Keratinocyte (primary cell): ENCODE measurements at regions not wholly inside any gene's neighbourhood (a gene's known extent, or its start where the extent isn't known, plus 50 kb on each side); places are given as distances from the start of the nearest gene placed in this dataset.

ENCODE experiments used
- EZH2 ChIP-seq: IDR thresholded peaks from one replicate; pipeline ENCODE4 v1.6.1; 2012; ENCODE audit warnings: inconsistent platforms, mild to moderate bottlenecking, low read length, moderate library complexity
- TF ChIP-seq, protein P1 (sequence below), 3 experiments: IDR thresholded peaks in 1 of 3; conservative IDR thresholded peaks in 1 of 3; optimal IDR thresholded peaks in 1 of 3; 2 replicates in 2 of 3; 3 replicates in 1 of 3; pipeline versions ENCODE3 to v1.5.1; 2011; ENCODE audit warnings: low read length in 3 of 3, mild to moderate bottlenecking in 3 of 3, moderate library complexity in 2 of 3, control low read depth in 1 of 3, inconsistent platforms in 1 of 3; ENCODE audit not compliant: insufficient read depth in 2 of 3; ENCODE audit errors: extremely low read depth in 1 of 3

DNA sequence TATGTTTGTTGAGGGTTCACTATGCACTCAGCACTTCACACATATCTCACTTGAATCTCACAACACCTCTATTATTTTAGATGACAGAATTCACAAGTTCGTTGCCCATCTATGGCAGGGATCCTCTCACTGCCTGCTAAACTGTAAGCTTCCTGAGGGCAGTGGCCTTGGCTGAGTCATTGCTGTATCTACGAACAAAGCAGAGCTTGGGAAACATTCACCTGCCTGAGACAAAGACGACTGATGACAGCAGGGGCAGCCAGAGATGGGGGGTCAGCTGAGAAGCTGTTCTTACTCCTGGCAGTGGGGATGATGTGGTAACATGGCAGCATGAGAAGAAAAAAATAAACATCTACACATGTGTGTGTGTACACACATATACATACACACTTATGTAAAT lies 125.5 kb upstream of the NMNAT3 start:
- TF ChIP-seq, protein P1, sequence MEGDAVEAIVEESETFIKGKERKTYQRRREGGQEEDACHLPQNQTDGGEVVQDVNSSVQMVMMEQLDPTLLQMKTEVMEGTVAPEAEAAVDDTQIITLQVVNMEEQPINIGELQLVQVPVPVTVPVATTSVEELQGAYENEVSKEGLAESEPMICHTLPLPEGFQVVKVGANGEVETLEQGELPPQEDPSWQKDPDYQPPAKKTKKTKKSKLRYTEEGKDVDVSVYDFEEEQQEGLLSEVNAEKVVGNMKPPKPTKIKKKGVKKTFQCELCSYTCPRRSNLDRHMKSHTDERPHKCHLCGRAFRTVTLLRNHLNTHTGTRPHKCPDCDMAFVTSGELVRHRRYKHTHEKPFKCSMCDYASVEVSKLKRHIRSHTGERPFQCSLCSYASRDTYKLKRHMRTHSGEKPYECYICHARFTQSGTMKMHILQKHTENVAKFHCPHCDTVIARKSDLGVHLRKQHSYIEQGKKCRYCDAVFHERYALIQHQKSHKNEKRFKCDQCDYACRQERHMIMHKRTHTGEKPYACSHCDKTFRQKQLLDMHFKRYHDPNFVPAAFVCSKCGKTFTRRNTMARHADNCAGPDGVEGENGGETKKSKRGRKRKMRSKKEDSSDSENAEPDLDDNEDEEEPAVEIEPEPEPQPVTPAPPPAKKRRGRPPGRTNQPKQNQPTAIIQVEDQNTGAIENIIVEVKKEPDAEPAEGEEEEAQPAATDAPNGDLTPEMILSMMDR (optimal IDR thresholded peaks at IDR 0.05 in 1 of 3, IDR thresholded peaks at IDR 0.05 in 1 of 3, conservative IDR thresholded peaks at IDR 0.05 in 1 of 3; ENCODE audit: extremely low read depth in 1 of 3, insufficient read depth in 2 of 3, low read length in 3 of 3), result no peak
- no peak for TF ChIP-seq EZH2
